ENCODE measurements at regions not wholly inside any gene's neighbourhood (a gene's known extent, or its start where the extent isn't known, plus 50 kb on each side); places are given as distances from the start of the nearest gene placed in this dataset.

GRCh38 chr11:113568566-113568965, 93.4 kb upstream of the DRD2 start:
- in situ Hi-C loops (cut with HindIII; ENCODE audit: low pct_ligation_motif_present, low sequenced_read_pairs): no loop called here
- Histone ChIP-seq H3K27me3 (replicated peaks) (no peaks in the 10 kb centered on the region), H3K27ac (no peak overlapping the region), H3K36me3 (replicated peaks) (no peaks in the 10 kb centered on the region), H3K4me3 (ENCODE audit: low read depth, low read length) (no peak overlapping the region)
- TF ChIP-seq CTCF (IDR thresholded peaks at IDR 0.05; ENCODE audit: low read depth, low read length, missing control alignments): no peak
- DNase-seq: no peak

- Histone ChIP-seq H3K4me3 (ENCODE audit: low read depth, low read length) (no peak overlapping the region), H3K36me3 (replicated peaks) (no peaks in the 10 kb centered on the region), H3K27me3 (replicated peaks) (no peaks in the 10 kb centered on the region), H3K27ac (no peak overlapping the region)
- in situ Hi-C loops (cut with HindIII; ENCODE audit: low pct_ligation_motif_present, low sequenced_read_pairs): no loop called here
- no peak for TF ChIP-seq CTCF (IDR thresholded peaks at IDR 0.05; ENCODE audit: low read depth, low read length, missing control alignments)
- DNase-seq: no peak
Observed at GRCh38 chr11:113567867-113568544, 92.8 kb upstream of the DRD2 start.

- Histone ChIP-seq H3K27ac (no peak overlapping the region), H3K4me3 (ENCODE audit: low read depth, low read length) (no peak overlapping the region), H3K27me3 (replicated peaks) (no peaks in the 10 kb centered on the region), H3K36me3 (replicated peaks) (no peaks in the 10 kb centered on the region)
- TF ChIP-seq CTCF (IDR thresholded peaks at IDR 0.05; ENCODE audit: low read depth, low read length, missing control alignments): no peak
- in situ Hi-C loops (cut with HindIII; ENCODE audit: low pct_ligation_motif_present, low sequenced_read_pairs): no loop called here
- DNase-seq: no peak
Observed at GRCh38 chr11:113567097-113567496, 91.9 kb upstream of the DRD2 start.

- no peak for TF ChIP-seq CTCF (IDR thresholded peaks at IDR 0.05; ENCODE audit: low read depth, low read length, missing control alignments)
- Histone ChIP-seq H3K4me3 (ENCODE audit: low read depth, low read length) (no peak overlapping the region), H3K27ac (no peak overlapping the region), H3K27me3 (replicated peaks) (no peaks in the 10 kb centered on the region), H3K36me3 (replicated peaks) (no peaks in the 10 kb centered on the region)
- in situ Hi-C loops (cut with HindIII; ENCODE audit: low pct_ligation_motif_present, low sequenced_read_pairs): no loop called here
- DNase-seq: no peak
Observed at GRCh38 chr11:113564527-113565130, 89.4 kb upstream of the DRD2 start.

- no peak for DNase-seq
- Histone ChIP-seq H3K27ac (no peak overlapping the region), H3K4me3 (ENCODE audit: low read depth, low read length) (no peak overlapping the region), H3K36me3 (replicated peaks) (no peaks in the 10 kb centered on the region), H3K27me3 (replicated peaks) (no peaks in the 10 kb centered on the region)
- in situ Hi-C loops (cut with HindIII; ENCODE audit: low pct_ligation_motif_present, low sequenced_read_pairs): no loop called here
- TF ChIP-seq CTCF (IDR thresholded peaks at IDR 0.05; ENCODE audit: low read depth, low read length, missing control alignments): no peak
Observed at GRCh38 chr11:113563766-113564526, 88.7 kb upstream of the DRD2 start.

All from brain microvascular endothelial cell (primary cell).